Panc1 (cell line): ENCODE measurements at regions not wholly inside any gene's neighbourhood (a gene's known extent, or its start where the extent isn't known, plus 50 kb on each side); places are given as distances from the start of the nearest gene placed in this dataset.

Source experiments
- ATAC-seq: fragments of 200-7000 bp; cut with Tn5 transposase; 2 replicates; pipeline ENCODE4 v1.9.1; 2020; ENCODE audit warnings: mild to moderate bottlenecking, moderate library complexity
- BruUV-seq: library from RNA; stranded (reverse); fragments of 400-500 nt; replicated peaks from 2 replicates; lab custom pipeline; 2021; lab: Mats Ljungman, UMichigan
- CTCF ChIA-PET: fragments of 300-600 bp; sonication (Branson Sonifier 250); formaldehyde crosslinking; loops from one replicate; lab custom pipeline; 2022; ENCODE audit warnings: antibody characterized with exemption; lab: Charles Lee
- POLR2A ChIA-PET: fragments of 300-600 bp; sonication (Branson Sonifier 250); formaldehyde crosslinking; loops from one replicate; lab custom pipeline; 2022; ENCODE audit warnings: antibody characterized with exemption; lab: Charles Lee
- DNase-seq: peaks from one replicate; pipeline ENCODE4 v3.0.0-alpha.2; 2010; ENCODE audit warnings: low read depth, low spot score
- H3K27ac ChIP-seq: 2 replicates; pipeline ENCODE4 v1.5.1; 2011; ENCODE audit warnings: mild to moderate bottlenecking, low read length, inconsistent platforms
- H3K27me3 ChIP-seq: fragments of 200-500 bp; sonication (Bioruptor generic); 2 replicates; pipeline ENCODE4 v1.6.0; 2014; ENCODE audit warnings: low read length, inconsistent platforms; ENCODE audit not compliant: control insufficient read depth, insufficient read depth
- H3K36me3 ChIP-seq: fragments of 200-500 bp; sonication (Bioruptor generic); 2 replicates; pipeline ENCODE4 v1.5.1; 2014; ENCODE audit warnings: inconsistent platforms, mild to moderate bottlenecking, low read length, moderate library complexity; ENCODE audit not compliant: control insufficient read depth, insufficient read depth
- H3K4me1 ChIP-seq: 2 replicates; pipeline ENCODE4 v1.5.1; 2011; ENCODE audit warnings: inconsistent platforms, mild to moderate bottlenecking, low read length, moderate library complexity; ENCODE audit not compliant: control insufficient read depth, insufficient read depth
- H3K4me3 ChIP-seq, 2 experiments: 2 replicates each; pipeline ENCODE4 v1.5.1; 2011 to 2012; ENCODE audit warnings: low read depth in 2 of 2, low read length in 2 of 2, mild to moderate bottlenecking in 2 of 2, inconsistent platforms in 1 of 2, moderate library complexity in 1 of 2
- H3K9me3 ChIP-seq: fragments of 200-500 bp; sonication (Bioruptor generic); 2 replicates; pipeline ENCODE4 v1.5.1; 2014; ENCODE audit warnings: low read depth, mild to moderate bottlenecking, inconsistent platforms, low read length, moderate library complexity; ENCODE audit not compliant: control insufficient read depth, insufficient read depth
- CTCF ChIP-seq: fragments of 450-650 bp; IDR thresholded peaks from 2 replicates; pipeline ENCODE4 v1.5.1; 2017; ENCODE audit warnings: mild to moderate bottlenecking
- POLR2AphosphoS5 ChIP-seq: IDR thresholded peaks from 2 replicates; pipeline ENCODE4 v1.6.1; 2012; ENCODE audit warnings: mild to moderate bottlenecking, low read depth, low read length, moderate library complexity
- REST ChIP-seq, 2 experiments: IDR thresholded peaks; 2 replicates each; pipeline ENCODE4 v1.6.1; 2011 to 2012; ENCODE audit warnings: low read depth in 2 of 2, control low read depth in 1 of 2, low read length in 1 of 2, mild to moderate bottlenecking in 1 of 2, moderate library complexity in 1 of 2; ENCODE audit not compliant: insufficient read depth in 1 of 2
- SIN3A ChIP-seq: IDR thresholded peaks from 2 replicates; pipeline ENCODE4 v1.6.1; 2012; ENCODE audit warnings: low read depth, mild to moderate bottlenecking, low read length, moderate library complexity, borderline replicate concordance; ENCODE audit not compliant: insufficient read depth
- TCF7L2 ChIP-seq: IDR thresholded peaks from 2 replicates; pipeline ENCODE4 v1.6.1; 2011; ENCODE audit warnings: mild to moderate bottlenecking, low read depth, low read length, inconsistent platforms
- in situ Hi-C: cut with HindIII; loops from 2 replicates; pipeline ENCODE4 v1.10.0; 2016; ENCODE audit warnings: low sequenced_read_pairs, low pct_unique_long_range_greater_than_20kb
- intact Hi-C: fragments of 100-400 bp; cut with micrococcal nuclease; formaldehyde crosslinking; loops from one replicate; pipeline ENCODE4 v1.10.0; 2022; ENCODE audit not compliant: unreplicated experiment

- Histone ChIP-seq H3K36me3 (no peaks in the 10 kb centered on the region), H3K27me3 (no peaks in the 10 kb centered on the region), H3K9me3 (no peaks in the 10 kb centered on the region), H3K27ac (no peak overlapping the region), H3K4me1 (no peaks in the 10 kb centered on the region), H3K4me3 (no peak overlapping the region)
- DNase-seq: no peak
- ChIA-PET CTCF (no interaction called here), POLR2A (no interaction called here)
- BruUV-seq: no TSS peak
- no peak for ATAC-seq
- in situ Hi-C loops (no loop called here), intact Hi-C loops (no loop called here)
- TF ChIP-seq CTCF (no peak), TCF7L2 (no peak), POLR2AphosphoS5 (no peak), SIN3A (no peak), REST (IDR thresholded peaks at IDR 0.05; ENCODE audit: insufficient read depth in 1 of 2, low read depth in 2 of 2, low read length in 1 of 2) (no peak)
These were observed 832.7 kb downstream of the BRINP3 start for GRCh38 chr1:189644970-189645369.

- no peak for ATAC-seq
- no TSS peak for BruUV-seq
These were observed 831.6 kb downstream of the BRINP3 start for GRCh38 chr1:189646066-189646465.

More at GRCh38 chr1:189646066-189646465, 831.6 kb downstream of the BRINP3 start:
- H3K27ac ChIP-seq: no peak overlapping the region
- no peaks in the 10 kb centered on the region for H3K9me3 ChIP-seq
- DNase-seq: no peak
- CTCF ChIA-PET: no interaction called here
- in situ Hi-C loops (no loop called here), intact Hi-C loops (no loop called here)
- no peaks in the 10 kb centered on the region for H3K4me1 ChIP-seq
- POLR2A ChIA-PET: no interaction called here
- no peak for TF ChIP-seq POLR2AphosphoS5
- no peak for TF ChIP-seq CTCF
- no peak for TF ChIP-seq TCF7L2
- no peak for TF ChIP-seq REST (IDR thresholded peaks at IDR 0.05; ENCODE audit: insufficient read depth in 1 of 2, low read depth in 2 of 2, low read length in 1 of 2)
- no peak for TF ChIP-seq SIN3A
- no peak overlapping the region for H3K4me3 ChIP-seq
- H3K27me3 ChIP-seq: no peaks in the 10 kb centered on the region
- no peaks in the 10 kb centered on the region for H3K36me3 ChIP-seq
